ENCODE measurements at regions not wholly inside any gene's neighbourhood (a gene's known extent, or its start where the extent isn't known, plus 50 kb on each side); places are given as distances from the start of the nearest gene placed in this dataset.

DNA sequence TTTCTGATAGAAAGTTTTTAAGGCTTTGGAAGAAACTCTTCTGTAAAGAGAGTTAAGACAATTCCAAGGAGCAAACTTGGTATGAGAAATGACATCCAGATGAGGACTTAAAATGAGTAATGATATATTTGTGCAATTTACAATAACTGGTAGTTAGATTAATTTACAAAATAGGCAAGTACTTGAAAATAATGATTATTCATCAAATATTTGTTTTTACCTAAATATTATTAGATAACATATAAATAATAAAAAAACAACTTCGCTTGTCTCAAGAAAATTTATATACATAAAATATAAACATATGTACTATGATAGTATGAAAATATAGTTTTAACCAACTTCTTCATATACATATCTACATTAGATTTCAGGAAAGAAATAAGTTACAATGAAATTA is 478.5 kb downstream of the TRIB2 start:
- TF ChIP-seq CTCF (IDR thresholded peaks at IDR 0.05; ENCODE audit: low read depth, low read length, poor library complexity, severe bottlenecking) = no peak
- no peak for TF ChIP-seq EZH2phosphoT487 (IDR thresholded peaks at IDR 0.05; ENCODE audit: borderline replicate concordance, low read length)

Measured in DOHH2 (cell line).